Panc1 (cell line): ENCODE measurements at regions not wholly inside any gene's neighbourhood (a gene's known extent, or its start where the extent isn't known, plus 50 kb on each side); places are given as distances from the start of the nearest gene placed in this dataset.

Experiments
- ATAC-seq: fragments of 200-7000 bp; cut with Tn5 transposase; 2 replicates; pipeline ENCODE4 v1.9.1; 2020; ENCODE audit warnings: mild to moderate bottlenecking, moderate library complexity
- BruUV-seq: library from RNA; stranded (reverse); fragments of 400-500 nt; replicated peaks from 2 replicates; lab custom pipeline; 2021; lab: Mats Ljungman, UMichigan
- CTCF ChIA-PET: fragments of 300-600 bp; sonication (Branson Sonifier 250); formaldehyde crosslinking; loops from one replicate; lab custom pipeline; 2022; ENCODE audit warnings: antibody characterized with exemption; lab: Charles Lee
- POLR2A ChIA-PET: fragments of 300-600 bp; sonication (Branson Sonifier 250); formaldehyde crosslinking; loops from one replicate; lab custom pipeline; 2022; ENCODE audit warnings: antibody characterized with exemption; lab: Charles Lee
- DNase-seq: peaks from one replicate; pipeline ENCODE4 v3.0.0-alpha.2; 2010; ENCODE audit warnings: low read depth, low spot score
- H3K27ac ChIP-seq: 2 replicates; pipeline ENCODE4 v1.5.1; 2011; ENCODE audit warnings: mild to moderate bottlenecking, low read length, inconsistent platforms
- H3K27me3 ChIP-seq: fragments of 200-500 bp; sonication (Bioruptor generic); 2 replicates; pipeline ENCODE4 v1.6.0; 2014; ENCODE audit warnings: low read length, inconsistent platforms; ENCODE audit not compliant: control insufficient read depth, insufficient read depth
- H3K36me3 ChIP-seq: fragments of 200-500 bp; sonication (Bioruptor generic); 2 replicates; pipeline ENCODE4 v1.5.1; 2014; ENCODE audit warnings: inconsistent platforms, mild to moderate bottlenecking, low read length, moderate library complexity; ENCODE audit not compliant: control insufficient read depth, insufficient read depth
- H3K4me1 ChIP-seq: 2 replicates; pipeline ENCODE4 v1.5.1; 2011; ENCODE audit warnings: inconsistent platforms, mild to moderate bottlenecking, low read length, moderate library complexity; ENCODE audit not compliant: control insufficient read depth, insufficient read depth
- H3K4me3 ChIP-seq, 2 experiments: 2 replicates each; pipeline ENCODE4 v1.5.1; 2011 to 2012; ENCODE audit warnings: low read depth in 2 of 2, low read length in 2 of 2, mild to moderate bottlenecking in 2 of 2, inconsistent platforms in 1 of 2, moderate library complexity in 1 of 2
- H3K9me3 ChIP-seq: fragments of 200-500 bp; sonication (Bioruptor generic); 2 replicates; pipeline ENCODE4 v1.5.1; 2014; ENCODE audit warnings: low read depth, mild to moderate bottlenecking, inconsistent platforms, low read length, moderate library complexity; ENCODE audit not compliant: control insufficient read depth, insufficient read depth
- POLR2AphosphoS5 ChIP-seq: IDR thresholded peaks from 2 replicates; pipeline ENCODE4 v1.6.1; 2012; ENCODE audit warnings: mild to moderate bottlenecking, low read depth, low read length, moderate library complexity
- REST ChIP-seq, 2 experiments: IDR thresholded peaks; 2 replicates each; pipeline ENCODE4 v1.6.1; 2011 to 2012; ENCODE audit warnings: low read depth in 2 of 2, control low read depth in 1 of 2, low read length in 1 of 2, mild to moderate bottlenecking in 1 of 2, moderate library complexity in 1 of 2; ENCODE audit not compliant: insufficient read depth in 1 of 2
- SIN3A ChIP-seq: IDR thresholded peaks from 2 replicates; pipeline ENCODE4 v1.6.1; 2012; ENCODE audit warnings: low read depth, mild to moderate bottlenecking, low read length, moderate library complexity, borderline replicate concordance; ENCODE audit not compliant: insufficient read depth
- TCF7L2 ChIP-seq: IDR thresholded peaks from 2 replicates; pipeline ENCODE4 v1.6.1; 2011; ENCODE audit warnings: mild to moderate bottlenecking, low read depth, low read length, inconsistent platforms
- in situ Hi-C: cut with HindIII; loops from 2 replicates; pipeline ENCODE4 v1.10.0; 2016; ENCODE audit warnings: low sequenced_read_pairs, low pct_unique_long_range_greater_than_20kb
- intact Hi-C: fragments of 100-400 bp; cut with micrococcal nuclease; formaldehyde crosslinking; loops from one replicate; pipeline ENCODE4 v1.10.0; 2022; ENCODE audit not compliant: unreplicated experiment
- TF ChIP-seq, protein P1 (sequence below): fragments of 450-650 bp; IDR thresholded peaks from 2 replicates; pipeline ENCODE4 v1.5.1; 2017; ENCODE audit warnings: mild to moderate bottlenecking

DNA sequence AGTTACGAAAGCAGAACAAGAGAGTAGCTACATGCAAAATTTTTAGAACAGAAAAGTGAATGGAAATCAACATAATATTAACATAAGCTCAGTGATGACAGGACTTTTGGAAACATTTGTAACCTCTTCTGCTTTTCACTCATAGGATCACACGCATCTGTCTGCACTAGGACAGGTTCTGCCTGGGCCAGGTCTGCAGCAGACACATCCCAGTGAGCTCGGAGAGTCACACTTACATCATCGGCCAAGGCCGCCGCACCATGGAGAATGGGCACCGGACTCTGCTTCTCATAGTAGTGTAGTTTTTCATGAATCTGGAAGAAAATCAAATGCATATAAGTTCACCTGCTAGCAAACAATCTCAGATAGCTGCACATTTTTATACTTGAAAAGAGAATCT is 150.9 kb upstream of the ODAD2 start:
- BruUV-seq: no TSS peak
- POLR2A ChIA-PET: no interaction called here
- DNase-seq: no peak
- Histone ChIP-seq H3K4me3 (no peak overlapping the region), H3K27ac (no peak overlapping the region), H3K36me3 (no peaks in the 10 kb centered on the region), H3K4me1 (no peaks in the 10 kb centered on the region), H3K27me3 (no peaks in the 10 kb centered on the region), H3K9me3 (no peaks in the 10 kb centered on the region)
- in situ Hi-C loops (no loop called here), intact Hi-C loops (no loop called here)
- TF ChIP-seq, protein P1, sequence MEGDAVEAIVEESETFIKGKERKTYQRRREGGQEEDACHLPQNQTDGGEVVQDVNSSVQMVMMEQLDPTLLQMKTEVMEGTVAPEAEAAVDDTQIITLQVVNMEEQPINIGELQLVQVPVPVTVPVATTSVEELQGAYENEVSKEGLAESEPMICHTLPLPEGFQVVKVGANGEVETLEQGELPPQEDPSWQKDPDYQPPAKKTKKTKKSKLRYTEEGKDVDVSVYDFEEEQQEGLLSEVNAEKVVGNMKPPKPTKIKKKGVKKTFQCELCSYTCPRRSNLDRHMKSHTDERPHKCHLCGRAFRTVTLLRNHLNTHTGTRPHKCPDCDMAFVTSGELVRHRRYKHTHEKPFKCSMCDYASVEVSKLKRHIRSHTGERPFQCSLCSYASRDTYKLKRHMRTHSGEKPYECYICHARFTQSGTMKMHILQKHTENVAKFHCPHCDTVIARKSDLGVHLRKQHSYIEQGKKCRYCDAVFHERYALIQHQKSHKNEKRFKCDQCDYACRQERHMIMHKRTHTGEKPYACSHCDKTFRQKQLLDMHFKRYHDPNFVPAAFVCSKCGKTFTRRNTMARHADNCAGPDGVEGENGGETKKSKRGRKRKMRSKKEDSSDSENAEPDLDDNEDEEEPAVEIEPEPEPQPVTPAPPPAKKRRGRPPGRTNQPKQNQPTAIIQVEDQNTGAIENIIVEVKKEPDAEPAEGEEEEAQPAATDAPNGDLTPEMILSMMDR: no peak
- TF ChIP-seq POLR2AphosphoS5 (no peak), TCF7L2 (no peak), REST (IDR thresholded peaks at IDR 0.05; ENCODE audit: insufficient read depth in 1 of 2, low read depth in 2 of 2, low read length in 1 of 2) (no peak), SIN3A (no peak)
- ATAC-seq: no peak
- CTCF ChIA-PET: interaction anchor here (0.7 kb wide), 1 partner anchor 543 kb away, joined by 3 read pairs; no protein-coding TSS in a partner anchor

DNA sequence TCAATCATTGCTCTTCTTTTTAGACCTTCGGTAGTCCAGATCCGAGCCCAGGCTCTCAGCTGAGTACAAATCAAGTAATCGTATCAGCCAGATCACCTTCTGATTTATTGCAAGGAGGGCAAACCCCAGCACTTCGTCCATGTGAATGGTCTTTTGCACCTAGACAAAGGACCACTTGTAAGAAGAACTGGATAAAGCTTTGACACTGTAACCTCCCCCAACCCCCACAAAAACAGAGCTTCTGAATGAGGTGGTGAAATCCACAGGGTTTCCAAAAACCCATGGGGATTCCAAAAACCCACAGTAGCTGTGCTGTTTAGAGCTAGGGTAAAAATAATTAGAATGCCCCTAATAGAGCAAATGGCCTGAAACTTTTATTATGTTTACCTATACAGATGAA is 148.8 kb upstream of the ODAD2 start:
- BruUV-seq: no TSS peak

More for the DNA sequence above, 148.8 kb upstream of the ODAD2 start:
- ATAC-seq: no peak
- TF ChIP-seq SIN3A: no peak
- no peak for TF ChIP-seq POLR2AphosphoS5
- no peak for TF ChIP-seq TCF7L2
- TF ChIP-seq, protein P1: no peak
- DNase-seq: no peak
- Histone ChIP-seq H3K9me3 (no peaks in the 10 kb centered on the region), H3K4me1 (no peaks in the 10 kb centered on the region), H3K27ac (no peak overlapping the region), H3K4me3 (no peak overlapping the region), H3K27me3 (no peaks in the 10 kb centered on the region), H3K36me3 (no peaks in the 10 kb centered on the region)
- intact Hi-C loops (no loop called here), in situ Hi-C loops (no loop called here)
- ChIA-PET POLR2A (no interaction called here), CTCF (no interaction called here)
